Stimulated activated naive CD8-positive, alpha-beta T cell treated with anti-CD3 and anti-CD28 coated beads, Interleukin-15, Interleukin-2, amounts not matched to agents 100 ng/mL and 50 ng/mL, for 24 hours (primary cell): ENCODE measurements at regions not wholly inside any gene's neighbourhood (a gene's known extent, or its start where the extent isn't known, plus 50 kb on each side); places are given as distances from the start of the nearest gene placed in this dataset.

ENCODE experiments used
- H3K27ac Mint-ChIP-seq: one replicate; pipeline ENCODE4 v1.8.0; 2021; ENCODE audit warnings: mild to moderate bottlenecking, mixed read lengths
- H3K27me3 Mint-ChIP-seq: one replicate; pipeline ENCODE4 v1.8.0; 2021; ENCODE audit warnings: mixed read lengths
- H3K36me3 Mint-ChIP-seq: one replicate; pipeline ENCODE4 v1.8.0; 2021; ENCODE audit warnings: low read depth, mixed read lengths
- H3K4me1 Mint-ChIP-seq: one replicate; pipeline ENCODE4 v1.8.0; 2021; ENCODE audit warnings: low read depth, mixed read lengths
- H3K4me3 Mint-ChIP-seq: one replicate; pipeline ENCODE4 v1.8.0; 2021; ENCODE audit warnings: mild to moderate bottlenecking, mixed read lengths
- H3K9me3 Mint-ChIP-seq: one replicate; pipeline ENCODE4 v1.8.0; 2021; ENCODE audit warnings: mixed read lengths

GRCh38 chr15:86004061-86004460, 75.6 kb upstream of the AGBL1 start:
- H3K36me3 Mint-ChIP-seq = no peaks in the 10 kb centered on the region
- H3K27me3 Mint-ChIP-seq = peaks cover 10% of the 10 kb centered on the region
- no peak overlapping the region for H3K4me3 Mint-ChIP-seq
- H3K27ac Mint-ChIP-seq = no peak overlapping the region
- no peaks in the 10 kb centered on the region for H3K4me1 Mint-ChIP-seq
- H3K9me3 Mint-ChIP-seq = no peaks in the 10 kb centered on the region

- Mint-ChIP-seq H3K9me3 (no peaks in the 10 kb centered on the region), H3K27me3 (peaks cover 10% of the 10 kb centered on the region), H3K36me3 (no peaks in the 10 kb centered on the region), H3K4me3 (no peak overlapping the region), H3K4me1 (no peaks in the 10 kb centered on the region), H3K27ac (no peak overlapping the region)
These were observed 73.1 kb upstream of the AGBL1 start for GRCh38 chr15:86006546-86006945.

- no peaks in the 10 kb centered on the region for H3K4me1 Mint-ChIP-seq
These were observed 69.9 kb upstream of the AGBL1 start for GRCh38 chr15:86009727-86010126.

GRCh38 chr15:86010398-86010797, 69.3 kb upstream of the AGBL1 start:
- Mint-ChIP-seq H3K4me3 (no peak overlapping the region), H3K36me3 (no peaks in the 10 kb centered on the region), H3K27me3 (no peaks in the 10 kb centered on the region), H3K27ac (no peak overlapping the region), H3K9me3 (no peaks in the 10 kb centered on the region), H3K4me1 (no peaks in the 10 kb centered on the region)

More at GRCh38 chr15:86009727-86010126, 69.9 kb upstream of the AGBL1 start:
- H3K36me3 Mint-ChIP-seq = no peaks in the 10 kb centered on the region
- no peak overlapping the region for H3K4me3 Mint-ChIP-seq
- H3K27ac Mint-ChIP-seq = no peak overlapping the region
- no peaks in the 10 kb centered on the region for H3K9me3 Mint-ChIP-seq
- H3K27me3 Mint-ChIP-seq = no peaks in the 10 kb centered on the region

- Mint-ChIP-seq H3K9me3 (no peaks in the 10 kb centered on the region), H3K4me3 (no peak overlapping the region), H3K36me3 (no peaks in the 10 kb centered on the region), H3K27ac (no peak overlapping the region), H3K4me1 (no peaks in the 10 kb centered on the region), H3K27me3 (no peaks in the 10 kb centered on the region)
These were observed 68.8 kb upstream of the AGBL1 start for GRCh38 chr15:86010891-86011290.

- Mint-ChIP-seq H3K4me1 (no peaks in the 10 kb centered on the region), H3K27me3 (peaks cover 13% of the 10 kb centered on the region), H3K27ac (no peak overlapping the region), H3K9me3 (no peaks in the 10 kb centered on the region), H3K36me3 (no peaks in the 10 kb centered on the region), H3K4me3 (no peak overlapping the region)
These were observed 65.7 kb upstream of the AGBL1 start for GRCh38 chr15:86014016-86014415.

- H3K27me3 Mint-ChIP-seq = peaks cover 14% of the 10 kb centered on the region
- no peaks in the 10 kb centered on the region for H3K36me3 Mint-ChIP-seq
- no peaks in the 10 kb centered on the region for H3K9me3 Mint-ChIP-seq
- H3K4me3 Mint-ChIP-seq = no peak overlapping the region
- no peak overlapping the region for H3K27ac Mint-ChIP-seq
- no peaks in the 10 kb centered on the region for H3K4me1 Mint-ChIP-seq
These were observed 62.9 kb upstream of the AGBL1 start for GRCh38 chr15:86016750-86017149.

- no peaks in the 10 kb centered on the region for H3K9me3 Mint-ChIP-seq
- H3K36me3 Mint-ChIP-seq = no peaks in the 10 kb centered on the region
- H3K4me3 Mint-ChIP-seq = no peak overlapping the region
- H3K27me3 Mint-ChIP-seq = peaks cover 20% of the 10 kb centered on the region
- no peak overlapping the region for H3K27ac Mint-ChIP-seq
- H3K4me1 Mint-ChIP-seq = no peaks in the 10 kb centered on the region
These were observed 61.0 kb upstream of the AGBL1 start for GRCh38 chr15:86018679-86019078.

GRCh38 chr15:86021281-86022264, 58.1 kb upstream of the AGBL1 start:
- H3K4me3 Mint-ChIP-seq = no peak overlapping the region
- H3K27me3 Mint-ChIP-seq = peaks cover 25% of the 10 kb centered on the region
- H3K9me3 Mint-ChIP-seq = no peaks in the 10 kb centered on the region
- no peak overlapping the region for H3K27ac Mint-ChIP-seq
- no peaks in the 10 kb centered on the region for H3K4me1 Mint-ChIP-seq
- no peaks in the 10 kb centered on the region for H3K36me3 Mint-ChIP-seq

GRCh38 chr15:86028961-86029360, 50.7 kb upstream of the AGBL1 start:
- H3K27me3 Mint-ChIP-seq = peaks cover 9% of the 10 kb centered on the region
- no peak overlapping the region for H3K27ac Mint-ChIP-seq
- no peaks in the 10 kb centered on the region for H3K36me3 Mint-ChIP-seq
- no peaks in the 10 kb centered on the region for H3K9me3 Mint-ChIP-seq
- H3K4me1 Mint-ChIP-seq = no peaks in the 10 kb centered on the region
- H3K4me3 Mint-ChIP-seq = no peak overlapping the region
